Endothelial cell of umbilical vein (primary cell): ENCODE measurements at regions not wholly inside any gene's neighbourhood (a gene's known extent, or its start where the extent isn't known, plus 50 kb on each side); places are given as distances from the start of the nearest gene placed in this dataset.

ENCODE experiments used
- POLR2AphosphoS5 ChIP-seq: IDR thresholded peaks from 2 replicates; pipeline ENCODE4 v1.6.1; 2012; ENCODE audit warnings: low read depth, mild to moderate bottlenecking, control low read depth, low read length, moderate library complexity; ENCODE audit not compliant: insufficient read depth
- TF ChIP-seq, protein P1 (sequence below), 2 donors: IDR thresholded peaks; 1 replicate in 1 of 2; 2 replicates in 1 of 2; pipeline ENCODE4 v1.5.1; 2011; ENCODE audit warnings: low read length in 2 of 2, mild to moderate bottlenecking in 2 of 2, moderate library complexity in 2 of 2, control low read depth in 1 of 2, inconsistent platforms in 1 of 2, low read depth in 1 of 2; ENCODE audit not compliant: insufficient read depth in 1 of 2; ENCODE audit errors: extremely low read depth in 1 of 2

DNA sequence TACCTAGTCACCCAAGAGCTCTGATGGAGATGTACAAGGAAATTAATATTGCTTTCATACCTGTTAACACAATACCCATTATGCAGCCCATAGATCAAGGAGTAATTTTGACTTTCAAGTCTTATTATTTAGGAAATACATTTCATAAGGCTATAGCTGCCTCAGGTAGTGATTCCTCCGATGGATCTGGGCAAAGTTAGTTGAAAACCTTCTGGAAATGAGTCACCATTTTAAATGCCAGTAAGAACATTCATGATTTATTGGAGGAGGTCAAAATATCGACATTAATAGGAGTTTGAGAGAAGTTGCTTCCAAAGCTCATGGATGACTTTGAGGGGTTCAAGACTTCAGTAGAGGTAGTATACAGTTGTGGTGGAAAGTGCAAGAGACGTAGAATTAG, 931.4 kb upstream of the ACVR2A start:
- no peak for TF ChIP-seq POLR2AphosphoS5
- TF ChIP-seq, protein P1, sequence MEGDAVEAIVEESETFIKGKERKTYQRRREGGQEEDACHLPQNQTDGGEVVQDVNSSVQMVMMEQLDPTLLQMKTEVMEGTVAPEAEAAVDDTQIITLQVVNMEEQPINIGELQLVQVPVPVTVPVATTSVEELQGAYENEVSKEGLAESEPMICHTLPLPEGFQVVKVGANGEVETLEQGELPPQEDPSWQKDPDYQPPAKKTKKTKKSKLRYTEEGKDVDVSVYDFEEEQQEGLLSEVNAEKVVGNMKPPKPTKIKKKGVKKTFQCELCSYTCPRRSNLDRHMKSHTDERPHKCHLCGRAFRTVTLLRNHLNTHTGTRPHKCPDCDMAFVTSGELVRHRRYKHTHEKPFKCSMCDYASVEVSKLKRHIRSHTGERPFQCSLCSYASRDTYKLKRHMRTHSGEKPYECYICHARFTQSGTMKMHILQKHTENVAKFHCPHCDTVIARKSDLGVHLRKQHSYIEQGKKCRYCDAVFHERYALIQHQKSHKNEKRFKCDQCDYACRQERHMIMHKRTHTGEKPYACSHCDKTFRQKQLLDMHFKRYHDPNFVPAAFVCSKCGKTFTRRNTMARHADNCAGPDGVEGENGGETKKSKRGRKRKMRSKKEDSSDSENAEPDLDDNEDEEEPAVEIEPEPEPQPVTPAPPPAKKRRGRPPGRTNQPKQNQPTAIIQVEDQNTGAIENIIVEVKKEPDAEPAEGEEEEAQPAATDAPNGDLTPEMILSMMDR (IDR thresholded peaks at IDR 0.05; ENCODE audit: extremely low read depth in 1 of 2, insufficient read depth in 1 of 2, low read depth in 1 of 2, low read length in 2 of 2): no peak
